ENCODE measurements at regions not wholly inside any gene's neighbourhood (a gene's known extent, or its start where the extent isn't known, plus 50 kb on each side); places are given as distances from the start of the nearest gene placed in this dataset.
A peak's percentile ranks its signal among the peaks of the same experiment; 100 is the strongest.
"Not testable (repeated sequence)": the region's sequence is repeated elsewhere in the genome, so short reads cannot be mapped to it uniquely, and the experiment has no call there.

- not testable (repeated sequence) for DNase-seq (ENCODE audit: insufficient read length, low spot score); FAIRE-seq
Measured at GRCh38 chr11:39311888-39312287, 2147.6 kb downstream of the LRRC4C start.

- DNase-seq (ENCODE audit: insufficient read length, low spot score) (no peak), FAIRE-seq (no peak)
Measured at GRCh38 chr11:39304586-39304985, 2154.9 kb downstream of the LRRC4C start.

GRCh38 chr11:39294648-39295047 lies 2164.8 kb downstream of the LRRC4C start:
- FAIRE-seq (no peak), DNase-seq (ENCODE audit: insufficient read length, low spot score) (no peak)

- no peak for FAIRE-seq
- no peak for DNase-seq (ENCODE audit: insufficient read length, low spot score)
Measured at GRCh38 chr11:39288011-39288410, 2171.4 kb downstream of the LRRC4C start.

GRCh38 chr11:39268176-39268690 lies 2191.2 kb downstream of the LRRC4C start:
- DNase-seq (ENCODE audit: insufficient read length, low spot score) = no peak
- no peak for FAIRE-seq

- FAIRE-seq (no peak), DNase-seq (ENCODE audit: insufficient read length, low spot score) (no peak)
Measured at GRCh38 chr11:39255648-39256047, 2203.8 kb downstream of the LRRC4C start.

- FAIRE-seq = no peak
- no peak for DNase-seq (ENCODE audit: insufficient read length, low spot score)
Measured at GRCh38 chr11:39249566-39250365, 2209.7 kb downstream of the LRRC4C start.

GRCh38 chr11:39247570-39248137 lies 2211.8 kb downstream of the LRRC4C start:
- FAIRE-seq (no peak), DNase-seq (ENCODE audit: insufficient read length, low spot score) (no peak)

- no peak for FAIRE-seq
- no peak for DNase-seq (ENCODE audit: insufficient read length, low spot score)
Measured at GRCh38 chr11:39239553-39239952, 2219.9 kb downstream of the LRRC4C start.

GRCh38 chr11:39236916-39237315 lies 2222.5 kb downstream of the LRRC4C start:
- FAIRE-seq (no peak), DNase-seq (ENCODE audit: insufficient read length, low spot score) (peak; percentile 4)

GRCh38 chr11:39221550-39222138 lies 2237.8 kb downstream of the LRRC4C start:
- no peak for DNase-seq (ENCODE audit: insufficient read length, low spot score)
- no peak for FAIRE-seq

- DNase-seq (ENCODE audit: insufficient read length, low spot score) = no peak
- no peak for FAIRE-seq
Measured at GRCh38 chr11:39220501-39221230, 2238.8 kb downstream of the LRRC4C start.

GRCh38 chr11:39220069-39220468 lies 2239.4 kb downstream of the LRRC4C start:
- no peak for FAIRE-seq
- DNase-seq (ENCODE audit: insufficient read length, low spot score) = no peak

- no peak for DNase-seq (ENCODE audit: insufficient read length, low spot score)
Measured at GRCh38 chr11:39209981-39210380, 2249.5 kb downstream of the LRRC4C start.

GRCh38 chr11:39205236-39205995 lies 2254.0 kb downstream of the LRRC4C start:
- FAIRE-seq = no peak
- no peak for DNase-seq (ENCODE audit: insufficient read length, low spot score)

More at GRCh38 chr11:39209981-39210380, 2249.5 kb downstream of the LRRC4C start:
- FAIRE-seq = no peak

- no peak for DNase-seq (ENCODE audit: insufficient read length, low spot score)
- FAIRE-seq = no peak
Measured at GRCh38 chr11:39192671-39193070, 2266.8 kb downstream of the LRRC4C start.

GRCh38 chr11:39190751-39191150 lies 2268.7 kb downstream of the LRRC4C start:
- no peak for DNase-seq (ENCODE audit: insufficient read length, low spot score)
- FAIRE-seq = no peak

GRCh38 chr11:39177678-39178077 lies 2281.8 kb downstream of the LRRC4C start:
- no peak for DNase-seq (ENCODE audit: insufficient read length, low spot score)
- no peak for FAIRE-seq

- FAIRE-seq (no peak), DNase-seq (ENCODE audit: insufficient read length, low spot score) (no peak)
Measured at GRCh38 chr11:39174965-39175364, 2284.5 kb downstream of the LRRC4C start.

GRCh38 chr11:39174196-39174595 lies 2285.3 kb downstream of the LRRC4C start:
- FAIRE-seq = no peak

More at GRCh38 chr11:39174196-39174595, 2285.3 kb downstream of the LRRC4C start:
- no peak for DNase-seq (ENCODE audit: insufficient read length, low spot score)
